HL-60 (cell line): ENCODE measurements at regions not wholly inside any gene's neighbourhood (a gene's known extent, or its start where the extent isn't known, plus 50 kb on each side); places are given as distances from the start of the nearest gene placed in this dataset.
A peak's percentile ranks its signal among the peaks of the same experiment; 100 is the strongest.

Experiments
- DNase-seq, 2 experiments: peaks; one replicate each; pipeline ENCODE4 v3.0.0-alpha.2; 2010 to 2020; ENCODE audit warnings: low read depth in 1 of 2, low spot score in 1 of 2
- H3K27ac ChIP-seq: fragments of 250-450 bp; sonication (Bioruptor Pico); replicated peaks from 2 replicates; pipeline ENCODE4 v1.5.1; 2020; ENCODE audit warnings: mild to moderate bottlenecking, moderate library complexity
- H3K27me3 ChIP-seq: fragments of 250-450 bp; sonication (Bioruptor Pico); 2 replicates; pipeline ENCODE4 v1.5.1; 2021; ENCODE audit warnings: mild to moderate bottlenecking, moderate library complexity; ENCODE audit not compliant: insufficient read depth, poor library complexity, severe bottlenecking
- H3K4me3 ChIP-seq: replicated peaks from 2 replicates; pipeline ENCODE4 v1.5.1; 2011; ENCODE audit warnings: mild to moderate bottlenecking, control low read depth, low read length; ENCODE audit not compliant: insufficient read depth
- CTCF ChIP-seq: IDR thresholded peaks from one replicate; pipeline ENCODE4 v1.5.1; 2011; ENCODE audit warnings: low read length, control low read depth, inconsistent platforms; ENCODE audit not compliant: insufficient read depth
- GABPA ChIP-seq: IDR thresholded peaks from 2 replicates; pipeline ENCODE4 v1.6.1; 2012; ENCODE audit warnings: low read depth
- POLR2AphosphoS5 ChIP-seq: IDR thresholded peaks from 2 replicates; pipeline ENCODE4 v1.6.1; 2012; ENCODE audit warnings: low read depth
- REST ChIP-seq: IDR thresholded peaks from 2 replicates; pipeline ENCODE4 v1.6.1; 2012; ENCODE audit warnings: low read depth; ENCODE audit not compliant: insufficient replicate concordance
- SPI1 ChIP-seq: IDR thresholded peaks from 2 replicates; pipeline ENCODE4 v1.6.1; 2012; ENCODE audit warnings: low read depth, mild to moderate bottlenecking, borderline replicate concordance

GRCh38 chr10:29735628-29736365 lies 101.0 kb upstream of the SVIL start:
- peak overlapping the region; percentile 71 for H3K27ac ChIP-seq
- TF ChIP-seq SPI1 (no peak), REST (no peak), GABPA (no peak), CTCF (peak; percentile 17)
- peak; percentile 49 to 84 for DNase-seq

GRCh38 chr10:29734962-29735627 lies 100.3 kb upstream of the SVIL start:
- Histone ChIP-seq H3K27ac (peak overlapping the region; percentile 90), H3K4me3 (peak overlapping the region; percentile 56), H3K27me3 (no peaks in the 10 kb centered on the region)
- TF ChIP-seq SPI1: peak; percentile 52; the same call in 1 of the 2 replicates
- peak; percentile 33; the same call in 1 of the 2 replicates for TF ChIP-seq POLR2AphosphoS5
- TF ChIP-seq REST: peak; percentile 25
- no peak for TF ChIP-seq CTCF
- TF ChIP-seq GABPA: no peak
- peak in 1 of 2 experiments; percentile 78 for DNase-seq

More at GRCh38 chr10:29735628-29736365, 101.0 kb upstream of the SVIL start:
- Histone ChIP-seq H3K4me3 (peak overlapping the region; percentile 56), H3K27me3 (no peaks in the 10 kb centered on the region)

GRCh38 chr10:29734640-29734961 lies 99.8 kb upstream of the SVIL start:
- Histone ChIP-seq H3K27me3 (no peaks in the 10 kb centered on the region), H3K27ac (peak overlapping the region; percentile 90), H3K4me3 (peak overlapping the region; percentile 56)
- TF ChIP-seq REST: no peak
- TF ChIP-seq POLR2AphosphoS5: no peak
- TF ChIP-seq GABPA: no peak
- TF ChIP-seq SPI1: no peak
- no peak for TF ChIP-seq CTCF
- DNase-seq: no peak
